A549 (cell line): ENCODE measurements at regions not wholly inside any gene's neighbourhood (a gene's known extent, or its start where the extent isn't known, plus 50 kb on each side); places are given as distances from the start of the nearest gene placed in this dataset.

Source experiments
- ATAC-seq, 2 experiments: fragments of 200-7000 bp in 1 of 2; fragments of >200 bp in 1 of 2; cut with Nextera tagmentation in 1 of 2; cut with Tn5 transposase in 1 of 2; 3 replicates each; pipeline versions ENCODE4 v1.8.0 to v1.9.1; 2018 to 2020; ENCODE audit warnings: mild to moderate bottlenecking in 1 of 2, moderate library complexity in 1 of 2
- CTCF ChIA-PET: fragments of 300-600 bp; sonication (Branson Sonifier 250); formaldehyde crosslinking; extraction: SDS; loops from one replicate; lab custom pipeline; 2021; ENCODE audit warnings: antibody characterized with exemption, inconsistent platforms; lab: Yijun Ruan, JAX
- POLR2A ChIA-PET: fragments of 350-600 bp; formaldehyde crosslinking; extraction: SDS; loops from one replicate; lab custom pipeline; 2021; ENCODE audit warnings: antibody characterized with exemption, inconsistent platforms; lab: Yijun Ruan, JAX
- DNase-seq, 2 experiments: peaks; one replicate each; pipeline versions ENCODE4 v3.0.0 to v3.0.0-alpha.2; 2011 to 2016; ENCODE audit warnings: low read depth in 1 of 2, low spot score in 1 of 2
- FAIRE-seq: peaks from 2 replicates; lab custom pipeline; 2011; peaks lifted over from hg19 to GRCh38; lab: Jason Lieb, UNC
- H3K27ac ChIP-seq, 2 experiments: fragments of >200 bp; sonication (Bioruptor Twin); formaldehyde crosslinking; 3 replicates each; pipeline ENCODE4 v1.5.1; 2016 to 2017
- H3K4me1 ChIP-seq: fragments of >200 bp; sonication (Bioruptor Twin); formaldehyde crosslinking; 3 replicates; pipeline ENCODE4 v1.6.1; 2016
- H3K4me2 ChIP-seq: fragments of >200 bp; sonication (Bioruptor Twin); formaldehyde crosslinking; 3 replicates; pipeline ENCODE4 v1.6.1; 2016
- H3K4me3 ChIP-seq: fragments of >200 bp; sonication (Bioruptor Twin); formaldehyde crosslinking; 3 replicates; pipeline ENCODE4 v1.5.1; 2016
- H3K9me3 ChIP-seq: fragments of >200 bp; sonication (Bioruptor Twin); formaldehyde crosslinking; 3 replicates; pipeline ENCODE4 v1.6.1; 2016
- BHLHE40 ChIP-seq: IDR thresholded peaks from 2 replicates; pipeline ENCODE4 v1.6.1; 2012; ENCODE audit warnings: low read depth, low read length, inconsistent platforms
- CEBPB ChIP-seq, 2 experiments: fragments of >200 bp in 1 of 2; sonication (Bioruptor Twin) in 1 of 2; formaldehyde crosslinking in 1 of 2; IDR thresholded peaks; 2 replicates each; pipeline ENCODE4 v1.6.1; 2012 to 2016
- CHD4 ChIP-seq: fragments of 200-600 bp; sonication (generic); IDR thresholded peaks from 2 replicates; pipeline ENCODE4 v1.6.1; 2016; ENCODE audit warnings: antibody characterized with exemption, mild to moderate bottlenecking, borderline replicate concordance
- EHMT2 ChIP-seq: fragments of 200-600 bp; sonication (generic); IDR thresholded peaks from 2 replicates; pipeline ENCODE4 v1.6.1; 2016; ENCODE audit warnings: antibody characterized with exemption, low read depth, mild to moderate bottlenecking, moderate library complexity
- ESRRA ChIP-seq: fragments of 150-350 bp; IDR thresholded peaks from 2 replicates; pipeline ENCODE4 v1.6.1; 2014; ENCODE audit warnings: mild to moderate bottlenecking, low read length, borderline replicate concordance
- FOSL2 ChIP-seq, 2 experiments: fragments of 450-650 bp in 1 of 2; fragments of >200 bp in 1 of 2; sonication (Bioruptor Twin) in 1 of 2; formaldehyde crosslinking; IDR thresholded peaks; 2 replicates each; pipeline versions ENCODE4 v1.5.0 to v1.6.1; 2016 to 2020; ENCODE audit warnings: mild to moderate bottlenecking in 1 of 2, moderate library complexity in 1 of 2
- GATA3 ChIP-seq: IDR thresholded peaks from 2 replicates; pipeline ENCODE4 v1.6.1; 2012; ENCODE audit warnings: borderline replicate concordance
- HEYL ChIP-seq: fragments of 250-450 bp; sonication (Bioruptor Pico); IDR thresholded peaks from 2 replicates; pipeline ENCODE4 v1.8.0; 2021; ENCODE audit warnings: mild to moderate bottlenecking, moderate library complexity
- HOXA7 ChIP-seq: fragments of 250-450 bp; sonication (Bioruptor Pico); IDR thresholded peaks from 2 replicates; pipeline ENCODE4 v1.5.0; 2020; ENCODE audit warnings: mild to moderate bottlenecking, moderate library complexity
- HOXB13 ChIP-seq: fragments of 250-450 bp; sonication (Bioruptor Pico); IDR thresholded peaks from 2 replicates; pipeline ENCODE4 v1.5.0; 2020; ENCODE audit warnings: low read depth, mild to moderate bottlenecking, moderate library complexity
- JUN ChIP-seq, 2 experiments: fragments of >200 bp; sonication (Bioruptor Twin); formaldehyde crosslinking; IDR thresholded peaks; 2 replicates in 1 of 2; 3 replicates in 1 of 2; pipeline ENCODE4 v1.6.1; 2016 to 2017
- KDM1A ChIP-seq: fragments of 200-600 bp; sonication (generic); IDR thresholded peaks from 2 replicates; pipeline ENCODE4 v1.6.1; 2016; ENCODE audit warnings: low read depth, mild to moderate bottlenecking
- MYC ChIP-seq: IDR thresholded peaks from 2 replicates; pipeline ENCODE4 v1.6.1; 2012; ENCODE audit warnings: mild to moderate bottlenecking, inconsistent platforms, low read length, improper control_type of control experiment, borderline replicate concordance
- NR3C1 ChIP-seq: fragments of >200 bp; sonication (Bioruptor Twin); formaldehyde crosslinking; IDR thresholded peaks from 3 replicates; pipeline ENCODE4 v1.6.1; 2017
- POLR2AphosphoS2 ChIP-seq: conservative IDR thresholded peaks from 2 replicates; pipeline ENCODE4 v1.6.1; 2012; ENCODE audit warnings: low read length, improper control_type of control experiment, inconsistent platforms
- RARB ChIP-seq: fragments of 250-450 bp; sonication (Bioruptor Pico); IDR thresholded peaks from 2 replicates; pipeline ENCODE4 v1.8.0; 2021; ENCODE audit warnings: mild to moderate bottlenecking, moderate library complexity
- SMC3 ChIP-seq: fragments of >200 bp; sonication (Bioruptor Twin); formaldehyde crosslinking; IDR thresholded peaks from 3 replicates; pipeline ENCODE4 v1.6.1; 2018; ENCODE audit warnings: inconsistent platforms
- SREBF2 ChIP-seq: fragments of 450-650 bp; IDR thresholded peaks from 2 replicates; pipeline ENCODE4 v1.6.1; 2014; ENCODE audit warnings: mild to moderate bottlenecking, moderate library complexity
- TFCP2L1 ChIP-seq: fragments of 250-450 bp; sonication (Bioruptor Pico); IDR thresholded peaks from 2 replicates; pipeline ENCODE4 v1.5.0; 2021; ENCODE audit warnings: mild to moderate bottlenecking
- TP53 ChIP-seq: fragments of 250-450 bp; sonication (Bioruptor Pico); IDR thresholded peaks from 2 replicates; pipeline ENCODE4 v1.5.0; 2021; ENCODE audit warnings: mild to moderate bottlenecking, moderate library complexity
- ZC3H11A ChIP-seq: fragments of 450-650 bp; IDR thresholded peaks from 2 replicates; pipeline ENCODE4 v1.6.1; 2014; ENCODE audit warnings: antibody characterized with exemption, mild to moderate bottlenecking
- ZFP36 ChIP-seq: fragments of 450-650 bp; IDR thresholded peaks from 2 replicates; pipeline ENCODE4 v1.6.1; 2014; ENCODE audit warnings: borderline replicate concordance; ENCODE audit not compliant: partially characterized antibody
- ZNF302 ChIP-seq: fragments of 250-450 bp; sonication (Bioruptor Pico); IDR thresholded peaks from 2 replicates; pipeline ENCODE4 v1.9.0; 2021; ENCODE audit warnings: inconsistent platforms, mild to moderate bottlenecking, moderate library complexity
- ZSCAN20 ChIP-seq: fragments of 250-450 bp; sonication (Bioruptor Pico); IDR thresholded peaks from 2 replicates; pipeline ENCODE4 v1.8.0; 2022; ENCODE audit warnings: mild to moderate bottlenecking, moderate library complexity
- WGBS: methylation state at CpG from one replicate; pipeline ENCODE4 v1.1.6; 2017; ENCODE audit errors: missing lambda C conversion rate; 5-methylcytosine and 5-hydroxymethylcytosine counted together
- TF ChIP-seq, protein P1 (sequence below): IDR thresholded peaks from 2 replicates; pipeline ENCODE4 v1.6.1; 2012; ENCODE audit warnings: low read depth, borderline replicate concordance
- TF ChIP-seq, protein P2 (sequence below): fragments of >200 bp; sonication (Bioruptor Twin); formaldehyde crosslinking; IDR thresholded peaks from 3 replicates; pipeline ENCODE4 v1.6.1; 2016
- TF ChIP-seq, protein P3 (sequence below): fragments of 200-600 bp; sonication (generic); IDR thresholded peaks from 2 replicates; pipeline ENCODE4 v1.6.1; 2016; ENCODE audit warnings: antibody characterized with exemption, mild to moderate bottlenecking, moderate library complexity
- TF ChIP-seq, protein P4 (sequence below): fragments of >200 bp; sonication (Bioruptor Twin); formaldehyde crosslinking; IDR thresholded peaks from 2 replicates; pipeline ENCODE4 v1.6.1; 2016

DNA sequence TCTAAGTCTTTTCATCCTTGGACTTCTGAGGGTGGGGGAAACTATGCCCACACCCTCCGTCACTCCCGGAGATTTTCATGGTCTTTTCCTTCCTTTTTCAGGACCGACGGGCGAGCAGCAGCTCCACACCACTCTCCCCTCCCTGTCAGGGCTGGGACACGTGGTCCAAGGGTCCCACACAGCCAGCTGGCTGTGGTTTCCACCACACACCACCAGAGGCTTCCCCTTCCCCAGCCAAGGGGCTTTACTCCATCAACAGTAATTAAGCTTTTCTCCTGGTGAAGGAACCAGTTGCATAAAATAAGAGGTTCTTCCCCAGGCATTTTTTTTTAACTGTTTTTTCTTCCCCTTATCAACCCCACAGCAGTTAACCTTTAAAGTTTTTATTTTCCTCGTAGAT lies 453.9 kb downstream of the GPAT3 start:
- no peak for TF ChIP-seq ZNF302 (CRISPR knock-in tag)
- Histone ChIP-seq H3K27ac (no peak overlapping the region), H3K9me3 (peaks cover 4% of the 10 kb centered on the region; the same call in 1 of the 3 replicates), H3K4me3 (no peak overlapping the region), H3K4me2 (no peak overlapping the region), H3K4me1 (no peaks in the 10 kb centered on the region)
- FAIRE-seq (no peak), ATAC-seq (no peak), DNase-seq (no peak)
- 65% methylated on average over 6 of the region's 7 CpGs for WGBS
- POLR2A ChIA-PET, result no interaction called here
- CTCF ChIA-PET, result no interaction called here

DNA sequence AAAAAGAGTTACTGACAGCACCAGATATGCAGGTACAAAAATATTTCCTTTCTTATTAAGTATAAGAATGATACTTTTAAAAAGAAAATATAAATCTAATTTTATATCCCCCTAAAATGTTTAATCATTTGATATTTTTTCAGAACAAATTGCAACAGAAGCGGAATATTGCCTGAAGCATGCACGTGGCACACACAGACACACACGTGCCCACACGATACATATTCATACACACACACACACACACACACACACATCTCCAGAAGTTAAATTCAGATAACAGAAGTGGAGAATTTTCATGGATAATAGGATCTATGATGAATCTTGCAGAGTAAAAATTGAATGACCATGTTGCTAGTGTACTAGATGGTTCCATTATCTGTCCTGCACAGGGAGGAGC lies 445.2 kb downstream of the GPAT3 start:
- no peak overlapping the region for H3K27ac ChIP-seq
- H3K9me3 ChIP-seq, result no peaks in the 10 kb centered on the region
- DNase-seq (no peak), ATAC-seq (no peak), FAIRE-seq (no peak)
- TF ChIP-seq FOSL2 (IDR thresholded peaks at IDR 0.05) (no peak), FOSL2 (CRISPR knock-in tag; IDR thresholded peaks at IDR 0.05) (no peak), NR3C1 (no peak), TP53 (CRISPR knock-in tag) (no peak), ZC3H11A (no peak), BHLHE40 (no peak), HEYL (CRISPR knock-in tag) (no peak), SREBF2 (no peak), SMC3 (no peak), EHMT2 (no peak), JUN (IDR thresholded peaks at IDR 0.05) (no peak), CHD4 (no peak), TFCP2L1 (CRISPR knock-in tag) (no peak), HOXA7 (no peak), POLR2AphosphoS2 (no peak), ZFP36 (no peak), RARB (CRISPR knock-in tag) (no peak)
- TF ChIP-seq, protein P1, sequence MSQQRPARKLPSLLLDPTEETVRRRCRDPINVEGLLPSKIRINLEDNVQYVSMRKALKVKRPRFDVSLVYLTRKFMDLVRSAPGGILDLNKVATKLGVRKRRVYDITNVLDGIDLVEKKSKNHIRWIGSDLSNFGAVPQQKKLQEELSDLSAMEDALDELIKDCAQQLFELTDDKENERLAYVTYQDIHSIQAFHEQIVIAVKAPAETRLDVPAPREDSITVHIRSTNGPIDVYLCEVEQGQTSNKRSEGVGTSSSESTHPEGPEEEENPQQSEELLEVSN, result no peak
- TF ChIP-seq, protein P2, sequence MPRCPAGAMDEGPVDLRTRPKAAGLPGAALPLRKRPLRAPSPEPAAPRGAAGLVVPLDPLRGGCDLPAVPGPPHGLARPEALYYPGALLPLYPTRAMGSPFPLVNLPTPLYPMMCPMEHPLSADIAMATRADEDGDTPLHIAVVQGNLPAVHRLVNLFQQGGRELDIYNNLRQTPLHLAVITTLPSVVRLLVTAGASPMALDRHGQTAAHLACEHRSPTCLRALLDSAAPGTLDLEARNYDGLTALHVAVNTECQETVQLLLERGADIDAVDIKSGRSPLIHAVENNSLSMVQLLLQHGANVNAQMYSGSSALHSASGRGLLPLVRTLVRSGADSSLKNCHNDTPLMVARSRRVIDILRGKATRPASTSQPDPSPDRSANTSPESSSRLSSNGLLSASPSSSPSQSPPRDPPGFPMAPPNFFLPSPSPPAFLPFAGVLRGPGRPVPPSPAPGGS, result no peak
- WGBS, result 88% methylated on average over 4 of the region's 4 CpGs
- H3K4me3 ChIP-seq, result no peak overlapping the region
- ChIA-PET CTCF (no interaction called here), POLR2A (no interaction called here)
- no peaks in the 10 kb centered on the region for H3K4me1 ChIP-seq
- no peak overlapping the region for H3K4me2 ChIP-seq

DNA sequence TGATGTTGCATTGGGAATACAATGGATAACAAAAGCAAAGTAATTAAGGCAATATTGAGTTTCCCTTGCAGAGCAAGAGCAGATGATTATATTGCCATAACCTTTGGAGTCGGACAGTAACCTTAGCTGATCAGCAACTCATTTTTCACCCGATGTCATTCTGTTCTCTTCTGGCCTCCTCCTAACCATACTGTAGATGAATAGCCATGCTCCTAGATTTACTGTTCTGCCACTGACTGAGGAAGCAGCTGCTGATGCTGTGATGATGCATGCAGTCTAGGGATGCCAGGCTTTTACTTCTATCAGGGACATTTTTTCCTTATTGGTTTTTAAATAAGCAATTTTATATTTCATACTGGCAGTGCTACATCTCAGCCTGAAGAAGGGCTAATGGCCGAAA lies 443.9 kb downstream of the GPAT3 start:
- Histone ChIP-seq H3K4me3 (no peak overlapping the region), H3K9me3 (no peaks in the 10 kb centered on the region), H3K27ac (no peak overlapping the region), H3K4me1 (no peaks in the 10 kb centered on the region), H3K4me2 (no peak overlapping the region)
- ChIA-PET POLR2A (no interaction called here), CTCF (no interaction called here)
- no peak for ATAC-seq
- no peak for DNase-seq
- FAIRE-seq, result no peak
- 73% methylated on average over 3 of the region's 3 CpGs for WGBS
- no peak for TF ChIP-seq SMC3
- no peak for TF ChIP-seq NR3C1
- TF ChIP-seq GATA3, result no peak
- TF ChIP-seq CEBPB (IDR thresholded peaks at IDR 0.05), result no peak
- no peak for TF ChIP-seq HOXB13 (CRISPR knock-in tag)
- no peak for TF ChIP-seq MYC
- TF ChIP-seq KDM1A, result no peak
- no peak for TF ChIP-seq ESRRA
- TF ChIP-seq, protein P1, result no peak
- TF ChIP-seq, protein P3, sequence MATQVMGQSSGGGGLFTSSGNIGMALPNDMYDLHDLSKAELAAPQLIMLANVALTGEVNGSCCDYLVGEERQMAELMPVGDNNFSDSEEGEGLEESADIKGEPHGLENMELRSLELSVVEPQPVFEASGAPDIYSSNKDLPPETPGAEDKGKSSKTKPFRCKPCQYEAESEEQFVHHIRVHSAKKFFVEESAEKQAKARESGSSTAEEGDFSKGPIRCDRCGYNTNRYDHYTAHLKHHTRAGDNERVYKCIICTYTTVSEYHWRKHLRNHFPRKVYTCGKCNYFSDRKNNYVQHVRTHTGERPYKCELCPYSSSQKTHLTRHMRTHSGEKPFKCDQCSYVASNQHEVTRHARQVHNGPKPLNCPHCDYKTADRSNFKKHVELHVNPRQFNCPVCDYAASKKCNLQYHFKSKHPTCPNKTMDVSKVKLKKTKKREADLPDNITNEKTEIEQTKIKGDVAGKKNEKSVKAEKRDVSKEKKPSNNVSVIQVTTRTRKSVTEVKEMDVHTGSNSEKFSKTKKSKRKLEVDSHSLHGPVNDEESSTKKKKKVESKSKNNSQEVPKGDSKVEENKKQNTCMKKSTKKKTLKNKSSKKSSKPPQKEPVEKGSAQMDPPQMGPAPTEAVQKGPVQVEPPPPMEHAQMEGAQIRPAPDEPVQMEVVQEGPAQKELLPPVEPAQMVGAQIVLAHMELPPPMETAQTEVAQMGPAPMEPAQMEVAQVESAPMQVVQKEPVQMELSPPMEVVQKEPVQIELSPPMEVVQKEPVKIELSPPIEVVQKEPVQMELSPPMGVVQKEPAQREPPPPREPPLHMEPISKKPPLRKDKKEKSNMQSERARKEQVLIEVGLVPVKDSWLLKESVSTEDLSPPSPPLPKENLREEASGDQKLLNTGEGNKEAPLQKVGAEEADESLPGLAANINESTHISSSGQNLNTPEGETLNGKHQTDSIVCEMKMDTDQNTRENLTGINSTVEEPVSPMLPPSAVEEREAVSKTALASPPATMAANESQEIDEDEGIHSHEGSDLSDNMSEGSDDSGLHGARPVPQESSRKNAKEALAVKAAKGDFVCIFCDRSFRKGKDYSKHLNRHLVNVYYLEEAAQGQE, result no peak
- TF ChIP-seq, protein P4, sequence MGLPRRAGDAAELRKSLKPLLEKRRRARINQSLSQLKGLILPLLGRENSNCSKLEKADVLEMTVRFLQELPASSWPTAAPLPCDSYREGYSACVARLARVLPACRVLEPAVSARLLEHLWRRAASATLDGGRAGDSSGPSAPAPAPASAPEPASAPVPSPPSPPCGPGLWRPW, result no peak
- no peak for TF ChIP-seq ZSCAN20 (CRISPR knock-in tag)
- no peak for TF ChIP-seq RARB (CRISPR knock-in tag)
- TF ChIP-seq, all 56 proteins: peak for 0
